Skeletal muscle satellite cell (primary cell): ENCODE measurements at regions not wholly inside any gene's neighbourhood (a gene's known extent, or its start where the extent isn't known, plus 50 kb on each side); places are given as distances from the start of the nearest gene placed in this dataset.
A peak's percentile ranks its signal among the peaks of the same experiment; 100 is the strongest.

ENCODE experiments used
- H3K27me3 ChIP-seq: 2 replicates; pipeline ENCODE4 v1.7.0; 2013; ENCODE audit warnings: low read length; ENCODE audit not compliant: control insufficient read depth, insufficient read depth
- H3K36me3 ChIP-seq: 2 replicates; pipeline ENCODE4 v1.7.0; 2013; ENCODE audit warnings: mild to moderate bottlenecking, control low read depth, low read length; ENCODE audit not compliant: insufficient read depth
- H3K4me1 ChIP-seq: 2 replicates; pipeline ENCODE4 v1.7.0; 2013; ENCODE audit warnings: low read length; ENCODE audit not compliant: control insufficient read depth, insufficient read depth
- H3K4me2 ChIP-seq: 2 replicates; pipeline ENCODE4 v1.7.0; 2013; ENCODE audit warnings: mild to moderate bottlenecking, low read length
- H3K4me3 ChIP-seq: 2 replicates; pipeline ENCODE4 v1.7.0; 2013; ENCODE audit warnings: low read length
- H3K9ac ChIP-seq: 2 replicates; pipeline ENCODE4 v1.7.0; 2013; ENCODE audit warnings: mild to moderate bottlenecking, low read depth, low read length, moderate library complexity
- H3K9me3 ChIP-seq: replicated peaks from 2 replicates; pipeline ENCODE4 v1.7.0; 2013; ENCODE audit warnings: mild to moderate bottlenecking, control low read depth, low read length

DNA sequence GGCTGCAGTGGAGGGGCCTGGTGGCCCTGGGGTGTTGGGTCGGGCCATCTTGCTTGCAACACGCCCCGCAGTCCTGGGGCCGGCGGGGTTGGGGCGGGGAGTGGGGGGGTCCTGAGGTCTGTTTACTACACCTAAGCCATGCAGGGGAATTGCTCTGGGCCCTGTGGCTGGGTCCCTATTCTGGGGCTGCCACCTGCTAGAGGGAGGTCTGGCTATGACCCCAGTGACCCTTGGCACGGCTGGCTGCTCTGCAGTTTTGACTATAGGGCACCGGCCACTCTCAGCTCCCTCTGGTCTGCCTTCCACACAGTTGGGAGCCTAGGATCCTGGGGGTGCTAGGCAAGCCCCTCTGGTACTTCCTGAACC is 170.6 kb upstream of the GLI2 start:
- Histone ChIP-seq H3K9me3 (no peaks in the 10 kb centered on the region), H3K4me3 (no peak overlapping the region), H3K27me3 (no peaks in the 10 kb centered on the region), H3K9ac (no peak overlapping the region), H3K36me3 (no peaks in the 10 kb centered on the region), H3K4me2 (no peak overlapping the region), H3K4me1 (peaks cover 33% of the 10 kb centered on the region)

DNA sequence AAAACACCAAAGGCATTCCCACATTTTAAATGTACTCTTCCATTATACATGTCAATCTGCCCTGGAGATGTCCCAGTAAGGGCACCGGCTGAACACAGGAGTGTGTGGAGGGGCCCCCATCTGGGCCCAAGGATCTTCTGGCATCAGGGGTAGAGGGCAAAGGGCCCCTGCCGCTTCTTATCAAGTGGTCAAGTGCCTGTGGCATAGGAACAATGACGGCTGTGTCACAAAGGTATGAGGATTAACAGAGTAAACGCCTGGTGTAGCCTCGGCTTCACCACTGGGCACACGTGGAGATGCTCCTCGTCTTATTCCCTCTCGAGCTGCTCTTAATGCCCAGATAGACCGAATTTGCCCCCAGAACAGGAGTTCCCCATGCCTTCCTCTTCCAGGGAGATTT is 169.7 kb upstream of the GLI2 start:
- H3K27me3 ChIP-seq, result no peaks in the 10 kb centered on the region
- peak overlapping the region; percentile 77 for H3K4me2 ChIP-seq
- H3K4me1 ChIP-seq, result peaks cover 25% of the 10 kb centered on the region

DNA sequence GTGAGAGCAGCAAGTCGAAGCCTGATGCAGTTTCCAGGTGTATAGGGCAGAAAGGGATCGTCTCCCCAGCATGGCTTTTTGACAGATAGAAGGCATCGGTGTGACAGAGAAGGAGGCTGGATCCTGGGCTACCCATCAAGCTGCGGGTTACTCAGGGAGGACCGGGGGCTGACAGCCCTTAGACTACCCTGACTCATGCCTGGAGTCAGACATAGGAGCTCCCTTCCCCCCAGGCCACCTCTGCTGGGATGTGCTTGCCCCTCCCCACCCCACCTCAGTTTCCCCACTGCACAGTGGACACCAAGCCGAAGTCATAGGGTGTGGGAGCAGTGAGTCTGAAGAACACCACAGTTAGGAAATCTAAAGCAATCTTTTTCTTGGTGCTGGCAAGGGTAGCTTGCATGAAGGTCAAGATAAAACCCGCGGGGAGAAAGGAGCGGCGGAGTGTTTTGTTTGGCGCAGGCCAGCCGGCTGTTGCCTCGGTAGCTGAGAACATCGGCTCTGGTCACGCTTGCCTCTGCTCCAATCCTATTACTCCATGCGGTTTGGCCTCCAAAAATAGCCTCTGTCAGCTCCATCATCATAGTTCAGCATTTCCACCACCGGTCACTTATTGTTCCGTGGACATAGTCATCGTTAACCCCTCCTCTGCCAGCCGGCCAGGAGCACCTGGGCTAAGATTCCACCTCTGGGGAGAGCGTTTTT is 169.2 kb upstream of the GLI2 start:
- no peaks in the 10 kb centered on the region for H3K9me3 ChIP-seq
- no peaks in the 10 kb centered on the region for H3K36me3 ChIP-seq
- peak overlapping the region; percentile 77 for H3K4me2 ChIP-seq
- H3K4me1 ChIP-seq, result peaks cover 23% of the 10 kb centered on the region
- peak overlapping the region; percentile 48 for H3K4me3 ChIP-seq
- peak overlapping the region; percentile 73 for H3K9ac ChIP-seq
- no peaks in the 10 kb centered on the region for H3K27me3 ChIP-seq

More for the DNA sequence above, 169.7 kb upstream of the GLI2 start:
- Histone ChIP-seq H3K9me3 (no peaks in the 10 kb centered on the region), H3K9ac (peak overlapping the region; percentile 73), H3K36me3 (no peaks in the 10 kb centered on the region), H3K4me3 (peak overlapping the region; percentile 48)

DNA sequence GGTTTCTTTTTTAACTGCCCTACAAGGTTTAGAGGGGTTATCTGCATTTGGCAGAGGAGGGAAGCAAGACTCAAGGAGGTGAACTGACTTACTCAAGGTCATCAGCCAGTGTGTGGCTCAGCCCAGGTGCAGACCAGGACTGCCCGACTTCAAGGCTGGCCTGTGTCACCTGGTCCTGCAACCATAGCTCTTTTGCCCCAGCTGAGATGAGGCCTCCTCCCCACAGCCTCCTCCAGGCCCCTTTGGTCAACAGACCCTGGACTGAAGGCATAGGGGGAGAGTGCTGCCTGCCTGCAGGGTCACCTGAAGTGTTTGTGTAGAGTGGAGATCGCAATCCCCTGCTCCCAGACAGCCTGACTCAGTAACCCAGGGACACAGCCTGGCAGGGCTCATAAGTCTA is 168.5 kb upstream of the GLI2 start:
- H3K9ac ChIP-seq, result peak overlapping the region; percentile 73
- no peaks in the 10 kb centered on the region for H3K9me3 ChIP-seq
- H3K4me1 ChIP-seq, result peaks cover 23% of the 10 kb centered on the region
- peak overlapping the region; percentile 8 for H3K4me3 ChIP-seq
- H3K27me3 ChIP-seq, result no peaks in the 10 kb centered on the region
- H3K4me2 ChIP-seq, result peak overlapping the region; percentile 77
- H3K36me3 ChIP-seq, result no peaks in the 10 kb centered on the region

DNA sequence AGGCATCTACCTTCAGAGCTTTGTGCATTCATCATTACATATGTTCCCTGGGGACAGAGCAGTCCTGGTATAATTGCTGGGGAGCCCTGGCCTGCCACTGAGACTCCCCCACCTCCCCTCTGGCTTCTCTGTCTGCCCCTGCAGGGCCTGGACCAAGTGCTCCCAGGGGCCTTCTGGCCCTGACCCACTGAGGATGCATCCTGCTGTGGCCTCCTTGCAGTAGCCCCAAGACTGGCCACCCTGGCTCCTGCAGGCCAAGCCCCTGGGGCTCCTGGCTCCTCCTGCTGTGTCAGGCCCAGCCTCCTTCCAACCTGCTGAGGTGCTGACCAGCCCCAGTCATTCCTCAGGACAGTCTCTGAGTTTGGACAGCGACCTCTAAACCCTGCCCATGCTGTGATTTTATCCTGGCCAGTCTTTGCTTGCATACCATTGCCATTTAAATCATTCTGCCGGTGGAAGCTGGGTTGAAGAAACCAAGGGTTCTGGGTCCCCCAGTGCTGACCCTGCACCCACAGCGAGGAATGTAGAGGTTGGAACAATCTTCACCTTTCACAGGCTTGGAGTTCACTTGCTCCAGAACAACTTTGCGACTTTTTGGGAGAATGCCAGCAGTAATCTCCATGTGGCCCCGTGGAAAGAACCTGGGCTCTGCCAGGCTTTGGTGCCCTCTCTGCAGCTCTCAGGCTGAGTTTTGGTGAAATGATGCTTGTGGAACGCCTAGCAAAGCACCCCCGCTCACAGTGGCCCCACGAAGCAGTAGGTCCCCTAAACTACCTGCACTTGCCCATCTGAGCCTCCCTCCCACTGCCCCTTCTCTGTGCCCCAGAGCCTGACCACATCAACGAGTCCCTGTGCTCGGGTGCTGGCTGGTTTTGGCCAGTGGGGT is 167.3 kb upstream of the GLI2 start:
- Histone ChIP-seq H3K4me2 (no peak overlapping the region), H3K27me3 (no peaks in the 10 kb centered on the region), H3K9ac (no peak overlapping the region), H3K9me3 (no peaks in the 10 kb centered on the region), H3K4me3 (no peak overlapping the region), H3K36me3 (no peaks in the 10 kb centered on the region), H3K4me1 (peaks cover 23% of the 10 kb centered on the region)

DNA sequence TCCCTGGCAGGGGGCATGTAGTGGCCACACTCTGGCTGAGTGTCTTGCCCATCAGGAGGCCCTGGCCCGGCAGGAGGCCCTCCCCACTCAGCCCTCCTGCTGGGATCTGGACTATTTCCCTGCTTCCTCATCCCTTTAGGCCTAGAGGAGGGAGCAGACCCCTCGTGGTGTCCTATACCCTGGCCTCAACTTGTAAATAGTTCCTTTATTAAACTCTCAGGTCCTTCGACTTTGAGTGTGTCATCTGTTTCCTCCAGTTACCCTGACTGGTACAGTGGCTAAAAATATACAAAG is 166.7 kb upstream of the GLI2 start:
- Histone ChIP-seq H3K27me3 (no peaks in the 10 kb centered on the region), H3K9ac (no peak overlapping the region), H3K36me3 (no peaks in the 10 kb centered on the region)

DNA sequence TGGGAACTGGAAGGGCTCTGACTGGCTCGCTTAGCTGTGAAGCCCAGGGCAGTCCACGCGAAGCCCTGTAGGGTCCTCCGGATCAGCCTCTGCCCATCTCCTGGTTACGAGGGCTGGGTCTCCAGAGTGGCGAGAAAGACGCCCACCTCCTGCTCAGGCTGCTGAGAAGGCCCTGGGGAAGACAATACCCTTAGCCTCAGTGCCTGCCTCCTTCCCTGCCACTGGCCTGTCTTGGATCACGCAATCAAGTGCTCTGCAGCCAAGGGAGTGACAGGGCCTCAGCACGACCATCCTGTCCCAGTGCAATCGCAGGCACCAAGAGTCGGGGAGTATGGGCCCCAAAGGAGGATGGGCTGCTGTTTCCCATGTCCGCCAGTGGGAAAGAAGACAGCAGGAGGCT is 165.7 kb upstream of the GLI2 start:
- H3K4me2 ChIP-seq, result no peak overlapping the region
- no peaks in the 10 kb centered on the region for H3K36me3 ChIP-seq
- H3K9me3 ChIP-seq, result no peaks in the 10 kb centered on the region
- no peak overlapping the region for H3K9ac ChIP-seq
- peaks cover 23% of the 10 kb centered on the region for H3K4me1 ChIP-seq
- no peaks in the 10 kb centered on the region for H3K27me3 ChIP-seq
- H3K4me3 ChIP-seq, result no peak overlapping the region

More for the DNA sequence above, 166.7 kb upstream of the GLI2 start:
- peaks cover 23% of the 10 kb centered on the region for H3K4me1 ChIP-seq
- no peaks in the 10 kb centered on the region for H3K9me3 ChIP-seq
- no peak overlapping the region for H3K4me3 ChIP-seq
- H3K4me2 ChIP-seq, result no peak overlapping the region

DNA sequence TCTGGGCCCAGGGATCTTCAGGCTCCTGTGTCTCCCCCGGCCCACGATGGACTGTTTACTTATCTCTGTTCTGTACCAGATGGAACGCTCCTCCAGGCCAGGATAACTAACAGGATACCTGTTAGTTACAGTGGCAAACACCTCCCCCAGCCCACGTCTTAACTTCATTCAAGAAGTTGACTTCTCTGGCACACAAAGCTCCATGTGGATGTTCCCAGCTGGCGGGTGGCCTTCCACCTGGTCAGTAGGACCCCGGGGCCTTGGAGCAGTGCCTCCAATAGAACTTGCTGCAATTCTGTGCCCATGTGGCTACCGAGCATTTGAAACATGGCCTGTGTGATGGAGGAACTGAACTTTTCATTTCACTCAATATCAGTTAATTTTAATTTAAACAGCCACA is 165.1 kb upstream of the GLI2 start:
- H3K4me1 ChIP-seq, result peaks cover 21% of the 10 kb centered on the region
- H3K4me3 ChIP-seq, result no peak overlapping the region
- H3K27me3 ChIP-seq, result no peaks in the 10 kb centered on the region
- H3K36me3 ChIP-seq, result no peaks in the 10 kb centered on the region
- H3K9ac ChIP-seq, result no peak overlapping the region
- H3K9me3 ChIP-seq, result no peaks in the 10 kb centered on the region
- no peak overlapping the region for H3K4me2 ChIP-seq

DNA sequence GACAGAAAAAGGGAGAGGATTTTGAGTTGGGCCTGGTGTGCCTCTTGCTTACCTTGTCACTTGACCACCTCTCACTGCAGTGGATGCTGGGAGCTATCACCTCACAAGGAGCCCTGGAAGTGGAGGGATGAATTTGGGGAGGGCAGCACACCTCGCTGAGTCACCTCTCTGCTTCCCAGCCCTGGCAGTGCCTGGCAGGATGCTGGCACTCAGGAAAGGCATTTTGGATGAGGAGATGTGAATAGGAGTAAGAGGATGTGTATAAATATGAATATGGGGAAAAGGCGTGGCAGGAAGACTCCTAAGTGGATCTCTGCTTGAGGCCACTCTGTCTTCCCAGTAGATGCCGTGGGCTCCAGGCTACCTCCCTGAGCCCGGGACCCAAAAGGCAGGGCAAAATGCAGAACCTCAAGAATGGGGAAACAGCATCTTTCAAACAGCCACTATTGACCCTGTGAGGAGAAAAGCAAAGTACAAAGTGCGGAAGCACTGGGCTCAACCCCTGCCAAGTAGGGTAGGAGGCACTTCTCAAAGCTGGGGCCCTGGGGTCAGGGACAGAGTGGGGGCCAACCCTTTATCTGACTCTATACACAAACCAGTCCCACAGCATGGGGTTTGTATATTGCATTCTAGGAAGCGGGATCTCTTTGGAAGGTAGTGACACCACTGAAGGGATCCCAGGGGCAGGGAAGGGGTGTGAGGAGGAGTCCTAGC is 164.5 kb upstream of the GLI2 start:
- H3K27me3 ChIP-seq, result no peaks in the 10 kb centered on the region
- peaks cover 15% of the 10 kb centered on the region for H3K4me1 ChIP-seq
- H3K9ac ChIP-seq, result no peak overlapping the region
- H3K9me3 ChIP-seq, result no peaks in the 10 kb centered on the region
- H3K4me3 ChIP-seq, result no peak overlapping the region
- H3K36me3 ChIP-seq, result no peaks in the 10 kb centered on the region
- no peak overlapping the region for H3K4me2 ChIP-seq

DNA sequence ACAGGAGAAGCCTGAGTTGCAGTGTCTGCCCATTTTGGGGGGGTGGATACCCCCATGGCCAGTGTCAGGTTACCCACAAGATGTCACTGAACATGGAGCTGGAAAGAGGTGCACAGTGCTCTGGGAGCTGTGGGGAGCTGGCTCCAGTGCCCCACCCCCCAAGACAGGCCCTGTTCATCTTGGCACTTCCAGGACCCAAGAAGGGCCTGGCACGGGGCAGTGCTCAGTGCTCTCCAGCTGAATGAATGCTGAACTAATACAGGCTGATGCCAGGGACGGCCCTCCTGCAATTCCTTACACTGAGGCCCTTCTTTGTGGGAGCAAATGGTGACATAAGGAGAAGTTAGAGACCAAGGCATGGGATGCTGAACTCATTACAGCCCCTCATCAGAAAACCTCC is 163.4 kb upstream of the GLI2 start:
- Histone ChIP-seq H3K36me3 (no peaks in the 10 kb centered on the region), H3K27me3 (no peaks in the 10 kb centered on the region), H3K4me2 (no peak overlapping the region), H3K4me3 (no peak overlapping the region), H3K9ac (no peak overlapping the region), H3K4me1 (peaks cover 13% of the 10 kb centered on the region), H3K9me3 (no peaks in the 10 kb centered on the region)

DNA sequence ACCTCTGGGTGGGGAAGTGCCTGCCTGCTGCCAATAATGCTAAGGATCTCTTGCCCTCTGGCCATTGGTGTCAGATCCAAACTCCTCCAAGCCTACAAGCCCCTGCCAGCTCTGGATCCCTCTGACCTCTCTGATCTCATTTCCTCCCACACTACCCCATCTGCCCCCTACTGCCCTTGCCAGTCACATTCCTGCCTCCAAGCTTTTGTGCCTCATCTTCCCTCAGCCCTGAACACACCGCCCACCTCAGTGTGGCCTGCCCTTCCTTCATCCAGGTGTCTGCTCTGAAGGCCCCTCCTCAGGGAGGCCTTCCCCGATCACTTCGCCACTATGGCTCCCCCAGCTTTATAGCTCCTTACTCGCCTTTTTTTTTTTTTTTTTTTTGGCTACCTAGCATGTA is 161.0 kb upstream of the GLI2 start:
- Histone ChIP-seq H3K4me3 (no peak overlapping the region), H3K4me2 (no peak overlapping the region)

More for the DNA sequence above, 161.0 kb upstream of the GLI2 start:
- H3K9me3 ChIP-seq, result no peaks in the 10 kb centered on the region
- no peaks in the 10 kb centered on the region for H3K36me3 ChIP-seq
- no peaks in the 10 kb centered on the region for H3K27me3 ChIP-seq
- peaks cover 7% of the 10 kb centered on the region for H3K4me1 ChIP-seq
- H3K9ac ChIP-seq, result no peak overlapping the region
